ENCODE measurements at regions not wholly inside any gene's neighbourhood (a gene's known extent, or its start where the extent isn't known, plus 50 kb on each side); places are given as distances from the start of the nearest gene placed in this dataset.

DNA sequence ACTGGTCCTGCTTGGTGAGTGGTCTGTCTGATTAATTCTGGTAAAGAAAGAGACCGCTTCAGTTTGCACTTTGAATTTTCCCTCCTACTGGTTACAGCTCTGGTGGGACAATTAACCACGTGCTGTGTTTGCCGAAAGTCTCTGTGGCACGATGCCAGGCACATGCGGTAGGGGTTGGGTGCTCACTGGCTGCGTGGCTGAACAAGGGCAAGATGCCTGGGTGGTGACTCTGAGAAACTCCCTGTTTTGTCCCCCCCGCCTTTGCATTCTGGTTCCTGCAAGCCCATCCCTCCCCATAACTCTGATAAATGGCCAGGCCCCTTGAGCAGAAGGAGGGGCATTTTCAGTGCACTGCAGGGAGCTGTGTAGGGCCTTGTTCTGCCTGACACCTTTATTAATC lies 206.1 kb downstream of the TFCP2L1 start:
- H3K27ac ChIP-seq (ENCODE audit: low read depth, low read length), result no peak overlapping the region
- no peaks in the 10 kb centered on the region for H3K36me3 ChIP-seq (ENCODE audit: insufficient read depth, low read length)
- peaks cover 13% of the 10 kb centered on the region for H3K4me1 ChIP-seq (ENCODE audit: control insufficient read depth, insufficient read depth, low read length, unreplicated experiment)
- H3K4me3 ChIP-seq (ENCODE audit: low read depth, low read length), result no peak overlapping the region
- 0 out of 2 replicates have a peak, but pooled peaks cover 4% of the 10 kb centered on the region for H3K27me3 ChIP-seq (ENCODE audit: insufficient read depth, low read length)
- no peak overlapping the region for H2AFZ ChIP-seq (ENCODE audit: low read length, unreplicated experiment)
- no peaks in the 10 kb centered on the region for H3K79me2 ChIP-seq (ENCODE audit: control insufficient read depth, insufficient read depth, low read length, unreplicated experiment)

GRCh38 chr2:121080013-121080772 lies 204.8 kb downstream of the TFCP2L1 start:
- no peaks in the 10 kb centered on the region for H3K79me2 ChIP-seq (ENCODE audit: control insufficient read depth, insufficient read depth, low read length, unreplicated experiment)
- 0 out of 2 replicates have a peak, but pooled peaks cover 8% of the 10 kb centered on the region for H3K27me3 ChIP-seq (ENCODE audit: insufficient read depth, low read length)
- H3K4me3 ChIP-seq (ENCODE audit: low read depth, low read length), result no peak overlapping the region
- H3K36me3 ChIP-seq (ENCODE audit: insufficient read depth, low read length), result no peaks in the 10 kb centered on the region
- no peak overlapping the region for H3K27ac ChIP-seq (ENCODE audit: low read depth, low read length)
- peaks cover 7% of the 10 kb centered on the region for H3K4me1 ChIP-seq (ENCODE audit: control insufficient read depth, insufficient read depth, low read length, unreplicated experiment)
- H2AFZ ChIP-seq (ENCODE audit: low read length, unreplicated experiment), result no peak overlapping the region

DNA sequence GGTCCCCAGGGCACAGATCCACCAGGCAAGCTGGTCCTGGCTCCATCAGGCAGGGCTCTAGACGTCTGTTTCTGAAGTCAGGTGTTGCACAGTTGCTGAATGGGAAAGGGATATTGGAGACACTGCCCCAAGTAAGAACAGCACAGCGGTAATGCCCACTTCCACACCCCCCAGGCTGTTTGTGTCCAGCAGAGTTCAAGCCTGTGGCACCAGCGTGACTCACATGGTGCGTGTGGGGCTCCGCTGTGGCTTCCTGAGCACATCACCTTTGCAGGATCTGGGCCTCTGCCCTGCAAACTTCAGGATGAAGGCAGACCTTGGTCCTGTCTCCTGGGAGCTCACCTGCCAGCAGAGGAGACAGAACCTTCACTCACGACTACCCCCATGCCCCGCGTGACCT lies 203.3 kb downstream of the TFCP2L1 start:
- H3K27ac ChIP-seq (ENCODE audit: low read depth, low read length), result no peak overlapping the region
- no peak overlapping the region for H3K4me3 ChIP-seq (ENCODE audit: low read depth, low read length)
- no peaks in the 10 kb centered on the region for H3K79me2 ChIP-seq (ENCODE audit: control insufficient read depth, insufficient read depth, low read length, unreplicated experiment)
- H3K4me1 ChIP-seq (ENCODE audit: control insufficient read depth, insufficient read depth, low read length, unreplicated experiment), result no peaks in the 10 kb centered on the region
- no peaks in the 10 kb centered on the region for H3K36me3 ChIP-seq (ENCODE audit: insufficient read depth, low read length)
- H3K27me3 ChIP-seq (ENCODE audit: insufficient read depth, low read length), result 0 out of 2 replicates have a peak, but pooled peaks cover 8% of the 10 kb centered on the region
- no peak overlapping the region for H2AFZ ChIP-seq (ENCODE audit: low read length, unreplicated experiment)

GRCh38 chr2:121082191-121082590 lies 202.8 kb downstream of the TFCP2L1 start:
- H3K27me3 ChIP-seq (ENCODE audit: insufficient read depth, low read length), result 0 out of 2 replicates have a peak, but pooled peaks cover 8% of the 10 kb centered on the region
- H3K4me1 ChIP-seq (ENCODE audit: control insufficient read depth, insufficient read depth, low read length, unreplicated experiment), result no peaks in the 10 kb centered on the region
- H3K79me2 ChIP-seq (ENCODE audit: control insufficient read depth, insufficient read depth, low read length, unreplicated experiment), result no peaks in the 10 kb centered on the region
- no peaks in the 10 kb centered on the region for H3K36me3 ChIP-seq (ENCODE audit: insufficient read depth, low read length)
- H3K27ac ChIP-seq (ENCODE audit: low read depth, low read length), result no peak overlapping the region
- H3K4me3 ChIP-seq (ENCODE audit: low read depth, low read length), result no peak overlapping the region
- H2AFZ ChIP-seq (ENCODE audit: low read length, unreplicated experiment), result no peak overlapping the region

- H3K27me3 ChIP-seq (ENCODE audit: insufficient read depth, low read length), result 0 out of 2 replicates have a peak, but pooled peaks cover 8% of the 10 kb centered on the region
- no peaks in the 10 kb centered on the region for H3K36me3 ChIP-seq (ENCODE audit: insufficient read depth, low read length)
- no peak overlapping the region for H3K4me3 ChIP-seq (ENCODE audit: low read depth, low read length)
- H2AFZ ChIP-seq (ENCODE audit: low read length, unreplicated experiment), result no peak overlapping the region
- H3K4me1 ChIP-seq (ENCODE audit: control insufficient read depth, insufficient read depth, low read length, unreplicated experiment), result no peaks in the 10 kb centered on the region
- no peaks in the 10 kb centered on the region for H3K79me2 ChIP-seq (ENCODE audit: control insufficient read depth, insufficient read depth, low read length, unreplicated experiment)
- no peak overlapping the region for H3K27ac ChIP-seq (ENCODE audit: low read depth, low read length)
These were observed 200.8 kb downstream of the TFCP2L1 start for GRCh38 chr2:121084130-121084680.

DNA sequence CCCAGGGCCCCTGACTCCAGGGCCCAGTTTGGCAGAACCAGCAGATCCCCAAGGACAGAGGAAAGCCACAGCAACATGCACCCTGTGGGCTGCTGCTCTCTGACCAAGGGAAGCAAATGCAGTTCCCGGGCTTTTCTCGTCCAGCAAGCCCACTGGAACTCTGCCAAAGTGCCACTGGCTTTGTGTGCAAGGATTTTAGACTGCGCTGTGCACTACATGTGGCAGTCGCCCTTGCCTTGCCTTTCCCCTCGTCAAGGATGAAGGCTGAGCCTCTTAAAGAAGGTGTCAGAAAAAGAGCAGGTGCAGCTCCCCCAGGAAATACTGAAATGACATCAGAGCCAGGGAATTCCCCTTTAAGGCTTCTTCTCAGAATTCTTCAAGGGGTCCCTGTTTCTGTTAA lies 199.2 kb downstream of the TFCP2L1 start:
- Histone ChIP-seq H3K36me3 (ENCODE audit: insufficient read depth, low read length) (no peaks in the 10 kb centered on the region), H3K4me3 (ENCODE audit: low read depth, low read length) (no peak overlapping the region), H3K27ac (ENCODE audit: low read depth, low read length) (no peak overlapping the region), H3K79me2 (ENCODE audit: control insufficient read depth, insufficient read depth, low read length, unreplicated experiment) (no peaks in the 10 kb centered on the region), H3K27me3 (ENCODE audit: insufficient read depth, low read length) (0 out of 2 replicates have a peak, but pooled peaks cover 8% of the 10 kb centered on the region), H2AFZ (ENCODE audit: low read length, unreplicated experiment) (no peak overlapping the region), H3K4me1 (ENCODE audit: control insufficient read depth, insufficient read depth, low read length, unreplicated experiment) (no peaks in the 10 kb centered on the region)

GRCh38 chr2:121086450-121086849 lies 198.6 kb downstream of the TFCP2L1 start:
- Histone ChIP-seq H3K27me3 (ENCODE audit: insufficient read depth, low read length) (0 out of 2 replicates have a peak, but pooled peaks cover 8% of the 10 kb centered on the region), H3K79me2 (ENCODE audit: control insufficient read depth, insufficient read depth, low read length, unreplicated experiment) (no peaks in the 10 kb centered on the region), H3K27ac (ENCODE audit: low read depth, low read length) (no peak overlapping the region), H3K4me1 (ENCODE audit: control insufficient read depth, insufficient read depth, low read length, unreplicated experiment) (no peaks in the 10 kb centered on the region), H3K4me3 (ENCODE audit: low read depth, low read length) (no peak overlapping the region), H3K36me3 (ENCODE audit: insufficient read depth, low read length) (no peaks in the 10 kb centered on the region), H2AFZ (ENCODE audit: low read length, unreplicated experiment) (no peak overlapping the region)

DNA sequence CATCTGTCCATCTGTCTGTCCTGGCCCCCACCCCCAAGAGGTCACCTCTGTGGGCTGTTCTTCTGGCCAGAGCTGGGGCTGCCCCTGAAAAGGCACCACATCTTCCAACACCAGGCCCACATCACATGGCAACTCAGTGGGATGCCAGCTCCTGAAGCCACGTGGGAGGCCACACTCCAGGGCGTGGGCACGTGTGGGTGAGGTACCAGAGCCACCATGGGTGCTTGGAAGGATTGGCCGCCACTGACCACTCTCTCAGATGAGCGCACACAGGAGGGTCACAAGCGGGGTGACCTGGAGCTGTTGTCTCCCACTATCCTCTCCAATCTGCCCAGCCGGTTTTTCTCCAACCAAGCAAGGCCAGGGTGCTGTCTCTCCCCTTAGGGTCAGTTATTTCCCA lies 197.9 kb downstream of the TFCP2L1 start:
- no peak overlapping the region for H3K27ac ChIP-seq (ENCODE audit: low read depth, low read length)
- H2AFZ ChIP-seq (ENCODE audit: low read length, unreplicated experiment), result no peak overlapping the region
- H3K79me2 ChIP-seq (ENCODE audit: control insufficient read depth, insufficient read depth, low read length, unreplicated experiment), result no peaks in the 10 kb centered on the region
- H3K4me1 ChIP-seq (ENCODE audit: control insufficient read depth, insufficient read depth, low read length, unreplicated experiment), result no peaks in the 10 kb centered on the region
- H3K36me3 ChIP-seq (ENCODE audit: insufficient read depth, low read length), result no peaks in the 10 kb centered on the region
- 0 out of 2 replicates have a peak, but pooled peaks cover 8% of the 10 kb centered on the region for H3K27me3 ChIP-seq (ENCODE audit: insufficient read depth, low read length)
- H3K4me3 ChIP-seq (ENCODE audit: low read depth, low read length), result no peak overlapping the region

DNA sequence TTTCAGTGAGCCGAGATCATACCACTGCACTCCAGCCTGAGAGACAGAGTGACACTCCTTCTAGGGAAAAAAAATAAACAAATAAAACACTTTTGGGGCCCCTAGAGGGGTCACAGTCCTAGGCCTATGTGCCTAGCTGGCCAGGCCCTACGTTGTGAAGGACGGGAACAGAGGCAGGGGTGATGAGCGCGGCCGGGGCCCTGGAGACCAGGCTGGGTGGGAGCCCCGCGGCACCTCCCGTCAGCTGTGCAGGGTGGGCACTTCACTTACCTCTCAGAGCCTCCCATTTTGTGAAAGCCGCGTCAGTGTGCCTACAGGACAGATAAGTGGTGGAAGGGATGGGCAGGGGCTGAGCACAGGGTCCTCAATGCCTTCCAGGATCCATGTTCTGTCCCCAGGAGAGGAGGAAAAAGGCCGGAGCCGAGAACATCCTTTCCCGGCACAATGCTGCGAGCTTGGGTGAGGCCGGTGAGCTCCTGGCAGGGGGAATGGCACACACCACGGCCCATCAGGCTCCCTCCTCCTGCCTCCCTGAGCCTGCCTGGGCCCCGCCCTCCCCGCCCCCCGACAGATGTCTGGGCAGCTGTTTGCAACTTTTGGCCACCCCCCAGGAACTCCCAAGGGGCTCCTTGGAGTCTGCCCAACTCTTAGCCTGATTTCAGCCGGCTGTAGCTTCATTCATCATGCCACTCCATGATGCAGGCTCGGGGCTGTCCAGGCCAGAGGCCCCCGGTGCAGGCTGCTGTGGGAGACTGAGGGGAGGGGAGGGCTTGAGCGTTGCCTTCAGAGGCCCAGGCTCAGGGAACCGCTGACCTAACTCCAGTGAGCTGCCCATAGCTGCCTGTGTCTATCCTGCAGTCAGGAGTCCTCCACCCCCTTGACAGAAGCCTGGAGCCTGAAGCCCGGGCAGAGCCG lies 196.5 kb downstream of the TFCP2L1 start:
- H3K36me3 ChIP-seq (ENCODE audit: insufficient read depth, low read length), result no peaks in the 10 kb centered on the region
- H3K27ac ChIP-seq (ENCODE audit: low read depth, low read length), result no peak overlapping the region

DNA sequence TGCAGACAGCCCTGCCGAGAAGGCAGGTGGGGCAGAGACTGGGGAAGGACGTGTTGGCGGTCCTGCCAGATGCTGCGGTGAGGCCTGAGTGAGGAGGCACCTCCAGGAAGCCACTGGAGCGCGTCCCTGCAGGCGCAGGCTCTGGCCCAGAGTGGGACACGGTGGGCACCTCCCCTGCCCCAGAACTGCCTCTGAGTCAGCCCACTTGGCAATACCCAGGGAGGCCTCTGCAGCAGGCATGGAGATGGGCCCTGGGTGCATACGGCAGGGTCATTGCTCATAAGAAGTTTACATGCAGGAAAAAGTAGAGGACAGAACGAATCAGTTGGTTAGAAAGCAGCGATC lies 195.9 kb downstream of the TFCP2L1 start:
- no peak overlapping the region for H3K4me3 ChIP-seq (ENCODE audit: low read depth, low read length)
- no peak overlapping the region for H3K27ac ChIP-seq (ENCODE audit: low read depth, low read length)

More for the DNA sequence above, 196.5 kb downstream of the TFCP2L1 start:
- Histone ChIP-seq H3K27me3 (ENCODE audit: insufficient read depth, low read length) (0 out of 2 replicates have a peak, but pooled peaks cover 4% of the 10 kb centered on the region), H2AFZ (ENCODE audit: low read length, unreplicated experiment) (no peak overlapping the region), H3K4me3 (ENCODE audit: low read depth, low read length) (no peak overlapping the region), H3K79me2 (ENCODE audit: control insufficient read depth, insufficient read depth, low read length, unreplicated experiment) (no peaks in the 10 kb centered on the region), H3K4me1 (ENCODE audit: control insufficient read depth, insufficient read depth, low read length, unreplicated experiment) (no peaks in the 10 kb centered on the region)

More for the DNA sequence above, 195.9 kb downstream of the TFCP2L1 start:
- Histone ChIP-seq H3K4me1 (ENCODE audit: control insufficient read depth, insufficient read depth, low read length, unreplicated experiment) (no peaks in the 10 kb centered on the region), H2AFZ (ENCODE audit: low read length, unreplicated experiment) (no peak overlapping the region), H3K27me3 (ENCODE audit: insufficient read depth, low read length) (0 out of 2 replicates have a peak, but pooled peaks cover 4% of the 10 kb centered on the region), H3K36me3 (ENCODE audit: insufficient read depth, low read length) (no peaks in the 10 kb centered on the region), H3K79me2 (ENCODE audit: control insufficient read depth, insufficient read depth, low read length, unreplicated experiment) (no peaks in the 10 kb centered on the region)

Data from ACC112 (cell line).